Bronchial epithelial cell (primary cell): ENCODE measurements at regions not wholly inside any gene's neighbourhood (a gene's known extent, or its start where the extent isn't known, plus 50 kb on each side); places are given as distances from the start of the nearest gene placed in this dataset.

Experiments
- DNase-seq: peaks from one replicate; pipeline ENCODE4 v3.0.0-alpha.2; 2010; ENCODE audit warnings: low read depth
- FAIRE-seq: peaks from 2 replicates; lab custom pipeline; 2011; peaks lifted over from hg19 to GRCh38; lab: Jason Lieb, UNC
- H3K27me3 ChIP-seq: 2 replicates; pipeline ENCODE4 v1.5.1; 2011; ENCODE audit warnings: low read length; ENCODE audit not compliant: control insufficient read depth, insufficient read depth
- H3K36me3 ChIP-seq: 2 replicates; pipeline ENCODE4 v1.5.1; 2011; ENCODE audit warnings: low read length; ENCODE audit not compliant: control insufficient read depth, insufficient read depth
- H3K4me3 ChIP-seq: 2 replicates; pipeline ENCODE4 v1.5.1; 2011; ENCODE audit warnings: mild to moderate bottlenecking, low read depth, low read length, control low read depth
- TF ChIP-seq, protein P1 (sequence below): IDR thresholded peaks from 2 replicates; pipeline ENCODE4 v1.5.1; 2011; ENCODE audit warnings: mild to moderate bottlenecking, moderate library complexity, low read length, control low read depth, inconsistent platforms; ENCODE audit not compliant: insufficient read depth, severe bottlenecking

DNA sequence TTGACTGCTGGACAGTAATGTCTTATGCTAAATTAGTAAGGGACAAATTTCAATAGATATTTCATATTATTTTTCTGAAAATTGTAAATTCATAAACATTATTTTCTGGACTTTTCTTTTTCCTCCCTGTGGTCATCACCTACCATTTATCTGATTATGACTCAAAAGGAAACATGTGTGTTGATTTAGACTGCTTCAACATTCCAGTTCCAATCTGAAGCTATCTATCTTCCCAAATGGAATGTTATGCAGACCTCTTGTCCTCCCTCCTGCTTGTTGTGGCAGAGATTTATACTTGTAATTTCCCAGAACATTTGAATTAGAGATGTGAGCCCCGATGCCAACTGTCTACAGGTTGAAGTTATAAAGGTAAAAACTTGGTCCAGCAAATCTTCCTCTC, 803.4 kb downstream of the TUSC7 start:
- Histone ChIP-seq H3K27me3 (no peaks in the 10 kb centered on the region), H3K36me3 (no peaks in the 10 kb centered on the region), H3K4me3 (no peak overlapping the region)
- TF ChIP-seq, protein P1, sequence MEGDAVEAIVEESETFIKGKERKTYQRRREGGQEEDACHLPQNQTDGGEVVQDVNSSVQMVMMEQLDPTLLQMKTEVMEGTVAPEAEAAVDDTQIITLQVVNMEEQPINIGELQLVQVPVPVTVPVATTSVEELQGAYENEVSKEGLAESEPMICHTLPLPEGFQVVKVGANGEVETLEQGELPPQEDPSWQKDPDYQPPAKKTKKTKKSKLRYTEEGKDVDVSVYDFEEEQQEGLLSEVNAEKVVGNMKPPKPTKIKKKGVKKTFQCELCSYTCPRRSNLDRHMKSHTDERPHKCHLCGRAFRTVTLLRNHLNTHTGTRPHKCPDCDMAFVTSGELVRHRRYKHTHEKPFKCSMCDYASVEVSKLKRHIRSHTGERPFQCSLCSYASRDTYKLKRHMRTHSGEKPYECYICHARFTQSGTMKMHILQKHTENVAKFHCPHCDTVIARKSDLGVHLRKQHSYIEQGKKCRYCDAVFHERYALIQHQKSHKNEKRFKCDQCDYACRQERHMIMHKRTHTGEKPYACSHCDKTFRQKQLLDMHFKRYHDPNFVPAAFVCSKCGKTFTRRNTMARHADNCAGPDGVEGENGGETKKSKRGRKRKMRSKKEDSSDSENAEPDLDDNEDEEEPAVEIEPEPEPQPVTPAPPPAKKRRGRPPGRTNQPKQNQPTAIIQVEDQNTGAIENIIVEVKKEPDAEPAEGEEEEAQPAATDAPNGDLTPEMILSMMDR: no peak
- no peak for DNase-seq
- no peak for FAIRE-seq

DNA sequence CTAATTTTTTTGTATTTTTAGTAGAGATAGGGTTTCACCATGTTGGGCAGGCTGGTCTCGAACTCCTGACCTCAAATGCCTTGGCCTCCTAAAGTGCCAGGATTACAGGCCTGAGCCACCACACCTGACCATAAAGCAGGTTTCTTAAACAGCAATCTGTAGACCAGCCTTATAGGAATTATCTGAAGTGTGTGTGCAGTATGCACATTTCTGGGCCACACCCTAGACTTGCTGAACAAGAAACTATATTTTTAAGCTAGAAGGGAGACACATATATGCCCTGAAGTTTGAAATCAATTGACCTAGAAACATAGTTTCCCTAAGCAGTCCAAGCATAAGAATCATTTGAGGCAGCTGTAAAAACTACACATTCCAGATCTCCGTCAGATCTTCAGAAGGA, 805.7 kb downstream of the TUSC7 start:
- TF ChIP-seq, protein P1: no peak
- H3K36me3 ChIP-seq: no peaks in the 10 kb centered on the region
- no peak overlapping the region for H3K4me3 ChIP-seq
- H3K27me3 ChIP-seq: no peaks in the 10 kb centered on the region
- DNase-seq (no peak), FAIRE-seq (no peak)

GRCh38 chr3:117518364-117518763, 808.8 kb downstream of the TUSC7 start:
- TF ChIP-seq, protein P1: no peak
- Histone ChIP-seq H3K4me3 (no peak overlapping the region), H3K27me3 (no peaks in the 10 kb centered on the region), H3K36me3 (no peaks in the 10 kb centered on the region)
- no peak for DNase-seq
- FAIRE-seq: no peak

- no peak for DNase-seq
- TF ChIP-seq, protein P1: no peak
- H3K4me3 ChIP-seq: no peak overlapping the region
- H3K36me3 ChIP-seq: no peaks in the 10 kb centered on the region
- no peaks in the 10 kb centered on the region for H3K27me3 ChIP-seq
- no peak for FAIRE-seq
Observed at GRCh38 chr3:117519776-117520175, 810.2 kb downstream of the TUSC7 start.

- Histone ChIP-seq H3K27me3 (no peaks in the 10 kb centered on the region), H3K36me3 (no peaks in the 10 kb centered on the region), H3K4me3 (no peak overlapping the region)
- no peak for DNase-seq
- FAIRE-seq: no peak
- TF ChIP-seq, protein P1: no peak
Observed at GRCh38 chr3:117520582-117520981, 811.0 kb downstream of the TUSC7 start.

DNA sequence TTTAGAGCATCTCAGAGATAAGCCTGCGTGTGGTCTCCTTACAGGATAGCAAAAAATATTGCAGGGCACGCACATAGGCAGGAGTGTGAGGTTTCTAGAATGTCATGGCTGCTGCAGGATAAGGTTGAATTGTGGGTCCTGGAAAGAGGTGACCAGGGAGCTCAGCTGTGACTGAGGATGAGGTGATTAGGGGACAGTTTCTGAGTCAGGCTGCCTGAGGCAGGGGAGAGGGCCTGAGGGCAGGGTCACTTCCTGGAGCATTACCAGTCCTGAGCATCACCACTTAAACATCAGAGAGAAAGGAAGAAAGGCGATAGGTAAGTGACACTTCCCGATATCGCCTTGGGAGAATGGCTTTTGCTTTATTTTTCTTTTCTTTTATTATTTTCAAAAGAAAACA, 813.8 kb downstream of the TUSC7 start:
- DNase-seq: no peak
- no peaks in the 10 kb centered on the region for H3K36me3 ChIP-seq
- H3K27me3 ChIP-seq: no peaks in the 10 kb centered on the region
- FAIRE-seq: no peak
- no peak overlapping the region for H3K4me3 ChIP-seq
- TF ChIP-seq, protein P1: no peak
